Breast epithelium (tissue), 4 donors: ENCODE measurements at regions not wholly inside any gene's neighbourhood (a gene's known extent, or its start where the extent isn't known, plus 50 kb on each side); places are given as distances from the start of the nearest gene placed in this dataset.

Experiments
- DNase-seq, 2 donors: peaks; one replicate each; pipeline ENCODE4 v3.0.0-alpha.2; 2019; ENCODE audit warnings: low spot score in 2 of 2
- H3K27ac ChIP-seq, 2 donors: fragments of 200-600 bp; sonication (generic) in 1 of 2; one replicate each; pipeline ENCODE4 v1.5.1; 2016 to 2019; ENCODE audit warnings: mild to moderate bottlenecking in 1 of 2
- H3K27me3 ChIP-seq, 2 donors: fragments of 200-600 bp; sonication (generic) in 1 of 2; one replicate each; pipeline versions ENCODE4 v1.5.1 to v1.6.0; 2017 to 2019; ENCODE audit warnings: control low read depth in 1 of 2, mild to moderate bottlenecking in 1 of 2
- H3K36me3 ChIP-seq: fragments of 200-600 bp; one replicate; pipeline ENCODE4 v1.5.1; 2019
- H3K4me1 ChIP-seq, 2 donors: fragments of 200-600 bp; sonication (generic); one replicate each; pipeline ENCODE4 v1.5.1; 2016 to 2019; ENCODE audit warnings: control low read depth in 1 of 2
- H3K4me3 ChIP-seq, 3 donors: fragments of 200-600 bp; sonication (generic); 1 replicate in 2 of 3; 2 replicates in 1 of 3; pipeline ENCODE4 v1.5.1; 2016 to 2019; ENCODE audit warnings: mild to moderate bottlenecking in 3 of 3, moderate library complexity in 2 of 3
- H3K9me3 ChIP-seq, 2 donors: fragments of 200-600 bp; sonication (generic) in 1 of 2; one replicate each; pipeline ENCODE4 v1.5.1; 2016 to 2019; ENCODE audit warnings: control low read depth in 1 of 2
- CTCF ChIP-seq, 3 donors: fragments of 450-650 bp; IDR thresholded peaks; one replicate each; pipeline ENCODE4 v1.5.1; 2016 to 2017; ENCODE audit warnings: antibody characterized with exemption in 3 of 3, mild to moderate bottlenecking in 3 of 3, moderate library complexity in 3 of 3
- POLR2A ChIP-seq: fragments of 450-650 bp; IDR thresholded peaks from one replicate; pipeline ENCODE4 v1.6.1; 2016; ENCODE audit warnings: antibody characterized with exemption, mild to moderate bottlenecking, moderate library complexity
- POLR2AphosphoS5 ChIP-seq, 3 donors: sonication (generic); formaldehyde crosslinking; IDR thresholded peaks; one replicate each; pipeline ENCODE4 v1.6.1; 2017; ENCODE audit warnings: antibody characterized with exemption in 3 of 3
- intact Hi-C: fragments of 100-400 bp; cut with DNase I; formaldehyde crosslinking; loops from one replicate; pipeline ENCODE4 v1.15.1; 2023; ENCODE audit warnings: low total_unique reads

- H3K36me3 ChIP-seq = no peaks in the 10 kb centered on the region
- intact Hi-C loops = no loop called here
- no peak overlapping the region for H3K4me3 ChIP-seq
- no peaks in the 10 kb centered on the region for H3K4me1 ChIP-seq
- no peaks in the 10 kb centered on the region for H3K9me3 ChIP-seq
- no peak overlapping the region for H3K27ac ChIP-seq
- TF ChIP-seq POLR2A (no peak), CTCF (IDR thresholded peaks at IDR 0.05) (no peak), POLR2AphosphoS5 (IDR thresholded peaks at IDR 0.05) (no peak)
- H3K27me3 ChIP-seq = no peaks in the 10 kb centered on the region
- no peak for DNase-seq
Observed at GRCh38 chr6:2396042-2396657, 150.7 kb upstream of the GMDS start.

- intact Hi-C loops = no loop called here
- TF ChIP-seq POLR2A (no peak), CTCF (IDR thresholded peaks at IDR 0.05) (no peak), POLR2AphosphoS5 (IDR thresholded peaks at IDR 0.05) (no peak)
- Histone ChIP-seq H3K9me3 (no peaks in the 10 kb centered on the region), H3K36me3 (no peaks in the 10 kb centered on the region), H3K4me1 (no peaks in the 10 kb centered on the region), H3K27ac (no peak overlapping the region), H3K27me3 (no peaks in the 10 kb centered on the region), H3K4me3 (no peak overlapping the region)
- DNase-seq = no peak
Observed at GRCh38 chr6:2388554-2389324, 143.3 kb upstream of the GMDS start.

GRCh38 chr6:2387445-2387844 lies 142.0 kb upstream of the GMDS start:
- Histone ChIP-seq H3K27me3 (no peaks in the 10 kb centered on the region), H3K4me1 (no peaks in the 10 kb centered on the region), H3K4me3 (no peak overlapping the region), H3K36me3 (no peaks in the 10 kb centered on the region), H3K9me3 (no peaks in the 10 kb centered on the region), H3K27ac (no peak overlapping the region)
- DNase-seq = no peak
- no peak for TF ChIP-seq CTCF (IDR thresholded peaks at IDR 0.05)
- no peak for TF ChIP-seq POLR2A
- TF ChIP-seq POLR2AphosphoS5 (IDR thresholded peaks at IDR 0.05) = no peak
- intact Hi-C loops = no loop called here

- Histone ChIP-seq H3K27ac (no peak overlapping the region), H3K27me3 (no peaks in the 10 kb centered on the region), H3K4me1 (no peaks in the 10 kb centered on the region), H3K4me3 (no peak overlapping the region), H3K9me3 (no peaks in the 10 kb centered on the region), H3K36me3 (no peaks in the 10 kb centered on the region)
- DNase-seq = no peak
- intact Hi-C loops = no loop called here
- TF ChIP-seq POLR2AphosphoS5 (IDR thresholded peaks at IDR 0.05) (no peak), CTCF (IDR thresholded peaks at IDR 0.05) (no peak), POLR2A (no peak)
Observed at GRCh38 chr6:2385471-2385983, 140.1 kb upstream of the GMDS start.

GRCh38 chr6:2384528-2384927 lies 139.1 kb upstream of the GMDS start:
- TF ChIP-seq CTCF (IDR thresholded peaks at IDR 0.05) = no peak
- TF ChIP-seq POLR2A = no peak
- TF ChIP-seq POLR2AphosphoS5 (IDR thresholded peaks at IDR 0.05) = no peak
- H3K4me3 ChIP-seq = no peak overlapping the region
- intact Hi-C loops = no loop called here

More at GRCh38 chr6:2384528-2384927, 139.1 kb upstream of the GMDS start:
- H3K27me3 ChIP-seq = no peaks in the 10 kb centered on the region
- no peak for DNase-seq
- H3K4me1 ChIP-seq = no peaks in the 10 kb centered on the region
- no peaks in the 10 kb centered on the region for H3K36me3 ChIP-seq
- H3K9me3 ChIP-seq = no peaks in the 10 kb centered on the region
- H3K27ac ChIP-seq = no peak overlapping the region
